Adrenal gland (tissue), 5 donors: ENCODE measurements at regions not wholly inside any gene's neighbourhood (a gene's known extent, or its start where the extent isn't known, plus 50 kb on each side); places are given as distances from the start of the nearest gene placed in this dataset.

Source experiments
- POLR2A ChIP-seq, 2 donors: fragments of 450-650 bp; IDR thresholded peaks; one replicate each; pipeline ENCODE4 v1.6.1; 2017; ENCODE audit warnings: antibody characterized with exemption in 2 of 2, mild to moderate bottlenecking in 2 of 2, moderate library complexity in 1 of 2
- TF ChIP-seq, protein P1 (sequence below), 6 experiments: fragments of 450-650 bp in 4 of 6; fragments of 200-600 bp in 2 of 6; sonication (generic) in 1 of 6; IDR thresholded peaks; 1 replicate in 5 of 6; 2 replicates in 1 of 6; pipeline versions ENCODE4 v1.5.1 to v1.8.0; 2016 to 2021; ENCODE audit warnings: antibody characterized with exemption in 6 of 6, mild to moderate bottlenecking in 2 of 6, moderate library complexity in 1 of 6
- donor health status: DM: no; HTN: no; CAD: no.

DNA sequence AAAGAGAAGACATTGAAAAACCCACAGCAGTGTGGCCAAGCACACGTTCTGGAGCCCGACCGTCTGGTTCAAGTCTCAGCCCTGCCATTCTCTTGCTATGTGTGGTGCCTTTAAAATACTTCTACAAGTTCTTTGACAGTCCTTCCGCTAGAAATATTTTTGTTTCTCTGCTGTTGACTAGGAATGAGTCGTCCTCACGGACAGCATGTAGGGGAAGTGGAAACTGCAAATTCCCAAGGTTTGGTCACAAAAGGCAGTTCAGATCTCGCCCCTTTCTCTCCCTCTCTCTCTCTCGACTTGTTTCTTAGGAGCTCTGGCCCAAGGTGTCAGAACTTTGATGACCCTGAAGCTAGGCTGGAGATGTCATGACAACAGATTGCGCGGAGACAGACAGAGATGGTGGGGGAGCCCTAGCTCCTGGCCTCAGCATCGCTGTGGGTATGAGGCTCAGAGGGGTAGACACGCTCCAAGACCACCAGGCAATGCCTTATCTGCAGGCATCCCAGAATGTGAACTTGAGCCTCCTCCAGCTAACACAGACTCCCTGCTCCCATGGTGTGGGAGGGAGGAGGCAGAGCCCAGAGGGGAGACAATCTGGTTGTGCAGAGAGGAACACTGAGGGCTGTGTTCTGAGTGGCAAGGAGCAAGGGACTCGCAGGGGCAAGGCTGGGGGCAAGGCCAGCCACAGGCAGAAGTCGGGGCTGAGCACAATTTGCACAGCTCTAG, 368.9 kb upstream of the SULF2 start:
- TF ChIP-seq, protein P1, sequence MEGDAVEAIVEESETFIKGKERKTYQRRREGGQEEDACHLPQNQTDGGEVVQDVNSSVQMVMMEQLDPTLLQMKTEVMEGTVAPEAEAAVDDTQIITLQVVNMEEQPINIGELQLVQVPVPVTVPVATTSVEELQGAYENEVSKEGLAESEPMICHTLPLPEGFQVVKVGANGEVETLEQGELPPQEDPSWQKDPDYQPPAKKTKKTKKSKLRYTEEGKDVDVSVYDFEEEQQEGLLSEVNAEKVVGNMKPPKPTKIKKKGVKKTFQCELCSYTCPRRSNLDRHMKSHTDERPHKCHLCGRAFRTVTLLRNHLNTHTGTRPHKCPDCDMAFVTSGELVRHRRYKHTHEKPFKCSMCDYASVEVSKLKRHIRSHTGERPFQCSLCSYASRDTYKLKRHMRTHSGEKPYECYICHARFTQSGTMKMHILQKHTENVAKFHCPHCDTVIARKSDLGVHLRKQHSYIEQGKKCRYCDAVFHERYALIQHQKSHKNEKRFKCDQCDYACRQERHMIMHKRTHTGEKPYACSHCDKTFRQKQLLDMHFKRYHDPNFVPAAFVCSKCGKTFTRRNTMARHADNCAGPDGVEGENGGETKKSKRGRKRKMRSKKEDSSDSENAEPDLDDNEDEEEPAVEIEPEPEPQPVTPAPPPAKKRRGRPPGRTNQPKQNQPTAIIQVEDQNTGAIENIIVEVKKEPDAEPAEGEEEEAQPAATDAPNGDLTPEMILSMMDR (IDR thresholded peaks at IDR 0.05), result no peak
- no peak for TF ChIP-seq POLR2A (IDR thresholded peaks at IDR 0.05)
